ENCODE measurements at regions not wholly inside any gene's neighbourhood (a gene's known extent, or its start where the extent isn't known, plus 50 kb on each side); places are given as distances from the start of the nearest gene placed in this dataset.

DNA sequence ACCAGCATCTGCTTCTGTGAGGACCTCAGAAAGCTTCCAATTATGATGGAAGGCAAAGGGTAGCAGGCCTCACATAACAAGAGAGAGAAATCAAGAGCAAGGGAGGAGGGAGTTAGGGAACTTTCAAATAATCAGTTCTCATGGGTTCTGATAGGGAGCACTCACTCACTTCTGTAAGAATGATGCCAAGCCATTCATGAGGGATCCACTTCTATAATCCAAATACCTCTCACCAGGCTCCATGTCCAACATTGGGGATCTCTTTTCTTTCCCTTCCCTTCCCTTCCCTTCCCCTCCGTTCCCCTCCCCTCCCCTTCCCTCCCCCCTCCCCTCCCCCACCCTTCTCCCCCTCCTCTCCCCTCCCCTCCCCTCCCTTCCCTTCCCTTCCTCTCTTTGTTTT is 884.6 kb upstream of the GHITM start:
- TF ChIP-seq, protein P1, sequence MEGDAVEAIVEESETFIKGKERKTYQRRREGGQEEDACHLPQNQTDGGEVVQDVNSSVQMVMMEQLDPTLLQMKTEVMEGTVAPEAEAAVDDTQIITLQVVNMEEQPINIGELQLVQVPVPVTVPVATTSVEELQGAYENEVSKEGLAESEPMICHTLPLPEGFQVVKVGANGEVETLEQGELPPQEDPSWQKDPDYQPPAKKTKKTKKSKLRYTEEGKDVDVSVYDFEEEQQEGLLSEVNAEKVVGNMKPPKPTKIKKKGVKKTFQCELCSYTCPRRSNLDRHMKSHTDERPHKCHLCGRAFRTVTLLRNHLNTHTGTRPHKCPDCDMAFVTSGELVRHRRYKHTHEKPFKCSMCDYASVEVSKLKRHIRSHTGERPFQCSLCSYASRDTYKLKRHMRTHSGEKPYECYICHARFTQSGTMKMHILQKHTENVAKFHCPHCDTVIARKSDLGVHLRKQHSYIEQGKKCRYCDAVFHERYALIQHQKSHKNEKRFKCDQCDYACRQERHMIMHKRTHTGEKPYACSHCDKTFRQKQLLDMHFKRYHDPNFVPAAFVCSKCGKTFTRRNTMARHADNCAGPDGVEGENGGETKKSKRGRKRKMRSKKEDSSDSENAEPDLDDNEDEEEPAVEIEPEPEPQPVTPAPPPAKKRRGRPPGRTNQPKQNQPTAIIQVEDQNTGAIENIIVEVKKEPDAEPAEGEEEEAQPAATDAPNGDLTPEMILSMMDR (IDR thresholded peaks at IDR 0.05; ENCODE audit: low read length), result no peak
- TF ChIP-seq EZH2 (IDR thresholded peaks at IDR 0.05; ENCODE audit: borderline replicate concordance, low read length), result no peak

All from OCI-LY1 (cell line).